Adrenal gland (tissue), 5 donors: ENCODE measurements at regions not wholly inside any gene's neighbourhood (a gene's known extent, or its start where the extent isn't known, plus 50 kb on each side); places are given as distances from the start of the nearest gene placed in this dataset.

Experiments used
- POLR2A ChIP-seq, 2 donors: fragments of 450-650 bp; IDR thresholded peaks; one replicate each; pipeline ENCODE4 v1.6.1; 2017; ENCODE audit warnings: antibody characterized with exemption in 2 of 2, mild to moderate bottlenecking in 2 of 2, moderate library complexity in 1 of 2
- TF ChIP-seq, protein P1 (sequence below), 6 experiments: fragments of 450-650 bp in 4 of 6; fragments of 200-600 bp in 2 of 6; sonication (generic) in 1 of 6; IDR thresholded peaks; 1 replicate in 5 of 6; 2 replicates in 1 of 6; pipeline versions ENCODE4 v1.5.1 to v1.8.0; 2016 to 2021; ENCODE audit warnings: antibody characterized with exemption in 6 of 6, mild to moderate bottlenecking in 2 of 6, moderate library complexity in 1 of 6
- donor health status: DM: no; HTN: no; CAD: no.

GRCh38 chr5:90248640-90249039 lies 160.9 kb downstream of the CETN3 start:
- TF ChIP-seq POLR2A (IDR thresholded peaks at IDR 0.05), result no peak
- TF ChIP-seq, protein P1, sequence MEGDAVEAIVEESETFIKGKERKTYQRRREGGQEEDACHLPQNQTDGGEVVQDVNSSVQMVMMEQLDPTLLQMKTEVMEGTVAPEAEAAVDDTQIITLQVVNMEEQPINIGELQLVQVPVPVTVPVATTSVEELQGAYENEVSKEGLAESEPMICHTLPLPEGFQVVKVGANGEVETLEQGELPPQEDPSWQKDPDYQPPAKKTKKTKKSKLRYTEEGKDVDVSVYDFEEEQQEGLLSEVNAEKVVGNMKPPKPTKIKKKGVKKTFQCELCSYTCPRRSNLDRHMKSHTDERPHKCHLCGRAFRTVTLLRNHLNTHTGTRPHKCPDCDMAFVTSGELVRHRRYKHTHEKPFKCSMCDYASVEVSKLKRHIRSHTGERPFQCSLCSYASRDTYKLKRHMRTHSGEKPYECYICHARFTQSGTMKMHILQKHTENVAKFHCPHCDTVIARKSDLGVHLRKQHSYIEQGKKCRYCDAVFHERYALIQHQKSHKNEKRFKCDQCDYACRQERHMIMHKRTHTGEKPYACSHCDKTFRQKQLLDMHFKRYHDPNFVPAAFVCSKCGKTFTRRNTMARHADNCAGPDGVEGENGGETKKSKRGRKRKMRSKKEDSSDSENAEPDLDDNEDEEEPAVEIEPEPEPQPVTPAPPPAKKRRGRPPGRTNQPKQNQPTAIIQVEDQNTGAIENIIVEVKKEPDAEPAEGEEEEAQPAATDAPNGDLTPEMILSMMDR (IDR thresholded peaks at IDR 0.05), result no peak
